ENCODE measurements at regions not wholly inside any gene's neighbourhood (a gene's known extent, or its start where the extent isn't known, plus 50 kb on each side); places are given as distances from the start of the nearest gene placed in this dataset.

GRCh38 chr3:163384383-163384782 is 1693.9 kb downstream of the SI start:
- Histone ChIP-seq H3K4me2 (no peak overlapping the region), H3K9me3 (no peaks in the 10 kb centered on the region; the same call in 1 of the 2 replicates), H4K20me1 (ENCODE audit: insufficient read depth) (no peaks in the 10 kb centered on the region), H3K36me3 (replicated peaks in 1 of 2; ENCODE audit: control insufficient read depth in 1 of 2, insufficient read depth in 2 of 2, low read length in 1 of 2) (no peaks in the 10 kb centered on the region), H3K4me1 (ENCODE audit: control insufficient read depth in 1 of 2, insufficient read depth in 2 of 2, low read depth in 1 of 2, low read length in 1 of 2) (no peaks in the 10 kb centered on the region), H3K4me3 (ENCODE audit: low read depth in 2 of 2, low read length in 1 of 2) (no peak overlapping the region), H3K27ac (ENCODE audit: low read depth in 2 of 2, low read length in 1 of 2) (no peak overlapping the region), H2AFZ (ENCODE audit: low read depth) (no peak overlapping the region), H3F3A (replicated peaks; ENCODE audit: insufficient read depth) (no peaks in the 10 kb centered on the region), H3K9ac (no peak overlapping the region), H3K27me3 (ENCODE audit: insufficient read depth) (no peaks in the 10 kb centered on the region), H3K9me2 (no peaks in the 10 kb centered on the region), H3K79me2 (ENCODE audit: insufficient read depth) (no peaks in the 10 kb centered on the region)
- ChIA-PET POLR2A (no interaction called here), CTCF (interaction anchor here (0.8 kb wide), 1 partner anchor 9 kb away, joined by 3 read pairs; no protein-coding TSS in a partner anchor)
- DNase-seq: no peak
- 69% methylated on average over 1 of the region's 1 CpG for WGBS (ENCODE audit: low lambda C conversion rate)
- no peak for TF ChIP-seq ELF1 (IDR thresholded peaks at IDR 0.05)
- TF ChIP-seq IRF3 (IDR thresholded peaks at IDR 0.05; ENCODE audit: low read depth, low read length): no peak
- no peak for TF ChIP-seq MEF2A (IDR thresholded peaks at IDR 0.05; ENCODE audit: borderline replicate concordance, low read depth)
- no peak for TF ChIP-seq JUND (IDR thresholded peaks at IDR 0.05)
- TF ChIP-seq TAF1 (IDR thresholded peaks at IDR 0.05; ENCODE audit: borderline replicate concordance, low read depth, low read length): no peak
- no peak for TF ChIP-seq TEAD4 (IDR thresholded peaks at IDR 0.05; ENCODE audit: borderline replicate concordance, insufficient read depth)
- no peak for TF ChIP-seq FOSL2 (IDR thresholded peaks at IDR 0.05; ENCODE audit: borderline replicate concordance, low read depth)
- TF ChIP-seq MXI1 (IDR thresholded peaks at IDR 0.05; ENCODE audit: low read depth, low read length): no peak
- TF ChIP-seq GABPA (IDR thresholded peaks at IDR 0.05; ENCODE audit: low read depth): no peak
- no peak for TF ChIP-seq RCOR1 (IDR thresholded peaks at IDR 0.05; ENCODE audit: low read length)
- TF ChIP-seq POLR2AphosphoS5 (IDR thresholded peaks at IDR 0.05; ENCODE audit: low read depth, low read length): no peak
- no peak for TF ChIP-seq EZH2phosphoT487 (IDR thresholded peaks at IDR 0.05; ENCODE audit: borderline replicate concordance, low read depth)
- TF ChIP-seq, protein P1, sequence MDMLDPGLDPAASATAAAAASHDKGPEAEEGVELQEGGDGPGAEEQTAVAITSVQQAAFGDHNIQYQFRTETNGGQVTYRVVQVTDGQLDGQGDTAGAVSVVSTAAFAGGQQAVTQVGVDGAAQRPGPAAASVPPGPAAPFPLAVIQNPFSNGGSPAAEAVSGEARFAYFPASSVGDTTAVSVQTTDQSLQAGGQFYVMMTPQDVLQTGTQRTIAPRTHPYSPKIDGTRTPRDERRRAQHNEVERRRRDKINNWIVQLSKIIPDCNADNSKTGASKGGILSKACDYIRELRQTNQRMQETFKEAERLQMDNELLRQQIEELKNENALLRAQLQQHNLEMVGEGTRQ (IDR thresholded peaks at IDR 0.05; ENCODE audit: borderline replicate concordance, low read depth, low read length): no peak
- TF ChIP-seq RXRA (IDR thresholded peaks at IDR 0.05; ENCODE audit: borderline replicate concordance, low read depth): no peak
- TF ChIP-seq SMC3 (IDR thresholded peaks at IDR 0.05; ENCODE audit: low read depth, low read length): no peak
- no peak for TF ChIP-seq NFIC (IDR thresholded peaks at IDR 0.05; ENCODE audit: borderline replicate concordance)
- TF ChIP-seq SIN3A (IDR thresholded peaks at IDR 0.05; ENCODE audit: borderline replicate concordance, low read depth, low read length): no peak
- TF ChIP-seq FOXJ3 (CRISPR knock-in tag; IDR thresholded peaks at IDR 0.05): no peak
- TF ChIP-seq ZBTB33 (IDR thresholded peaks at IDR 0.05; ENCODE audit: borderline replicate concordance, low read depth): no peak

Measured in SK-N-SH (cell line).